HG02973 (cell line): ENCODE measurements at regions not wholly inside any gene's neighbourhood (a gene's known extent, or its start where the extent isn't known, plus 50 kb on each side); places are given as distances from the start of the nearest gene placed in this dataset.

Source experiments
- ATAC-seq: cut with Tn5 transposase; IDR thresholded peaks from one replicate; pipeline ENCODE4 v1.9.1; 2021; ENCODE audit warnings: moderate library complexity; ENCODE audit not compliant: unreplicated experiment

DNA sequence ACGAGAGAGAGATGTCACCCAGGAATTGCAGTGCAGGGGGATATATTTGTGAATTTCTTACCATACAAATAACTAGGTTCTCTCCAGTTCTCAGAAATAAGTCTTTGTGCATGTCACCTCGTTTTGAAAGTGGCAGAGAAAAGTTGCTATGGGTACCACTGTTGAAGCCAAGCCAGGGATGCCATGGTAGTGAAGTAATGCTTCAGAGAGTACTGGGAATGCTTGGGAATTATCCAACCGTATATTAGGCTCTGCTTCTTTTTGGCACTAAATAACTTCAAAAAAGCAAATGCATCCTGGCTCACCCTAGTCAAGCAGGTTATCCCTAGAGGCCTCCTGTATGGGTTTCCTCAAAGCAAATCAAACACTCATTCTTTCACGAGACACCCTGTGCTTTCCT, 50.7 kb upstream of the DDX18 start:
- ATAC-seq = no peak
